ENCODE measurements at regions not wholly inside any gene's neighbourhood (a gene's known extent, or its start where the extent isn't known, plus 50 kb on each side); places are given as distances from the start of the nearest gene placed in this dataset.

- TF ChIP-seq PBX3 (IDR thresholded peaks at IDR 0.05) (no peak), MAX (IDR thresholded peaks at IDR 0.05; ENCODE audit: low read depth) (no peak), FOXM1 (IDR thresholded peaks at IDR 0.05; ENCODE audit: low read depth) (no peak), YY1 (IDR thresholded peaks at IDR 0.05; ENCODE audit: low read depth) (no peak), CHD2 (IDR thresholded peaks at IDR 0.05; ENCODE audit: low read length, partially characterized antibody) (no peak)
- Histone ChIP-seq H3K4me3 (ENCODE audit: low read depth in 2 of 2, low read length in 1 of 2) (no peak overlapping the region), H3K79me2 (ENCODE audit: insufficient read depth) (no peaks in the 10 kb centered on the region), H3K9me2 (no peaks in the 10 kb centered on the region), H3K4me1 (ENCODE audit: control insufficient read depth in 1 of 2, insufficient read depth in 2 of 2, low read depth in 1 of 2, low read length in 1 of 2) (peaks cover 0 to 4% of the 10 kb centered on the region in 2 experiments; a peak in 1 of 4 replicates), H3F3A (replicated peaks; ENCODE audit: insufficient read depth) (peaks cover 22% of the 10 kb centered on the region), H3K4me2 (no peak overlapping the region), H3K27ac (ENCODE audit: low read depth in 2 of 2, low read length in 1 of 2) (no peak overlapping the region), H3K36me3 (replicated peaks in 1 of 2; ENCODE audit: control insufficient read depth in 1 of 2, insufficient read depth in 2 of 2, low read length in 1 of 2) (peaks cover 0 to 6% of the 10 kb centered on the region in 2 experiments), H2AFZ (ENCODE audit: low read depth) (no peak overlapping the region), H4K20me1 (ENCODE audit: insufficient read depth) (no peaks in the 10 kb centered on the region), H3K9ac (no peak overlapping the region), H3K9me3 (0 out of 2 replicates have a peak, but pooled peaks cover 21% of the 10 kb centered on the region), H3K27me3 (ENCODE audit: insufficient read depth) (no peaks in the 10 kb centered on the region)
- POLR2A ChIA-PET, result no interaction called here
- 61% methylated on average over 1 of the region's 1 CpG for WGBS (ENCODE audit: low lambda C conversion rate)
- DNase-seq, result no peak
- CTCF ChIA-PET, result interaction anchor here (1.1 to 1.9 kb wide), 3 partner anchors 15 to 421 kb away, joined by 3 to 5 read pairs (median 3); no protein-coding TSS in a partner anchor
Observed at GRCh38 chr2:237150186-237150585, 64.5 kb downstream of the COPS8 start.

GRCh38 chr2:237150831-237151375 is 65.2 kb downstream of the COPS8 start:
- Histone ChIP-seq H3F3A (replicated peaks; ENCODE audit: insufficient read depth) (peaks cover 22% of the 10 kb centered on the region), H3K36me3 (replicated peaks in 1 of 2; ENCODE audit: control insufficient read depth in 1 of 2, insufficient read depth in 2 of 2, low read length in 1 of 2) (peaks cover 0 to 6% of the 10 kb centered on the region in 2 experiments), H3K4me3 (ENCODE audit: low read depth in 2 of 2, low read length in 1 of 2) (no peak overlapping the region), H3K9me2 (no peaks in the 10 kb centered on the region), H3K9ac (no peak overlapping the region), H3K27ac (ENCODE audit: low read depth in 2 of 2, low read length in 1 of 2) (no peak overlapping the region), H3K9me3 (0 out of 2 replicates have a peak, but pooled peaks cover 21% of the 10 kb centered on the region), H3K4me1 (ENCODE audit: control insufficient read depth in 1 of 2, insufficient read depth in 2 of 2, low read depth in 1 of 2, low read length in 1 of 2) (peaks cover under 1 to 8% of the 10 kb centered on the region in 2 experiments; a peak in 2 of 4 replicates), H3K4me2 (no peak overlapping the region), H3K27me3 (ENCODE audit: insufficient read depth) (no peaks in the 10 kb centered on the region), H2AFZ (ENCODE audit: low read depth) (no peak overlapping the region), H4K20me1 (ENCODE audit: insufficient read depth) (no peaks in the 10 kb centered on the region), H3K79me2 (ENCODE audit: insufficient read depth) (no peaks in the 10 kb centered on the region)
- POLR2A ChIA-PET, result no interaction called here
- 85% methylated on average over 6 of the region's 6 CpGs for WGBS (ENCODE audit: low lambda C conversion rate)
- DNase-seq, result no peak
- CTCF ChIA-PET, result interaction anchor here (1.0 to 1.3 kb wide), 3 partner anchors 270 to 421 kb away, joined by 3 to 5 read pairs (median 3); no protein-coding TSS in a partner anchor
- TF ChIP-seq IRF3 (IDR thresholded peaks at IDR 0.05; ENCODE audit: low read depth, low read length) (no peak), FOXJ3 (CRISPR knock-in tag; IDR thresholded peaks at IDR 0.05) (no peak), PBX3 (IDR thresholded peaks at IDR 0.05) (no peak), CTCF (IDR thresholded peaks at IDR 0.05) (no peak), MAX (IDR thresholded peaks at IDR 0.05; ENCODE audit: low read depth) (no peak), REST (IDR thresholded peaks at IDR 0.05; ENCODE audit: low read depth, low read length) (no peak), GABPA (IDR thresholded peaks at IDR 0.05; ENCODE audit: low read depth) (no peak), RCOR1 (IDR thresholded peaks at IDR 0.05; ENCODE audit: low read length) (no peak), FOSL2 (IDR thresholded peaks at IDR 0.05; ENCODE audit: borderline replicate concordance, low read depth) (no peak), MXI1 (IDR thresholded peaks at IDR 0.05; ENCODE audit: low read depth, low read length) (no peak), RXRA (IDR thresholded peaks at IDR 0.05; ENCODE audit: borderline replicate concordance, low read depth) (no peak), RAD21 (IDR thresholded peaks at IDR 0.05; ENCODE audit: low read length) (no peak), EP300 (IDR thresholded peaks at IDR 0.05; ENCODE audit: borderline replicate concordance in 1 of 2, low read depth in 1 of 2, low read length in 1 of 2) (no peak), JUND (IDR thresholded peaks at IDR 0.05) (no peak), POLR2AphosphoS5 (IDR thresholded peaks at IDR 0.05; ENCODE audit: low read depth, low read length) (no peak)
